AG09319 (cell line): ENCODE measurements at regions not wholly inside any gene's neighbourhood (a gene's known extent, or its start where the extent isn't known, plus 50 kb on each side); places are given as distances from the start of the nearest gene placed in this dataset.
"Not testable (repeated sequence)": the region's sequence is repeated elsewhere in the genome, so short reads cannot be mapped to it uniquely, and the experiment has no call there.

ENCODE experiments used
- DNase-seq: peaks from one replicate; pipeline ENCODE4 v3.0.0-alpha.2; 2010; ENCODE audit warnings: low read depth; ENCODE audit errors: extremely low read depth
- CTCF ChIP-seq: IDR thresholded peaks from 2 replicates; pipeline ENCODE4 v1.5.1; 2011; ENCODE audit warnings: low read depth, mild to moderate bottlenecking, inconsistent platforms, low read length, moderate library complexity

GRCh38 chr1:234792221-234792864 lies 182.4 kb upstream of the IRF2BP2 start:
- not testable (repeated sequence) for DNase-seq

GRCh38 chr1:234791615-234792014 lies 181.6 kb upstream of the IRF2BP2 start:
- DNase-seq = not testable (repeated sequence)

GRCh38 chr1:234790333-234790732 lies 180.4 kb upstream of the IRF2BP2 start:
- not testable (repeated sequence) for DNase-seq

- not testable (repeated sequence) for DNase-seq
Measured at GRCh38 chr1:234787011-234787584, 177.1 kb upstream of the IRF2BP2 start.

GRCh38 chr1:234785922-234786321 lies 175.9 kb upstream of the IRF2BP2 start:
- DNase-seq = not testable (repeated sequence)

GRCh38 chr1:234785471-234785919 lies 175.5 kb upstream of the IRF2BP2 start:
- DNase-seq = not testable (repeated sequence)

GRCh38 chr1:234784108-234784507 lies 174.1 kb upstream of the IRF2BP2 start:
- DNase-seq = not testable (repeated sequence)

- DNase-seq = no peak
- TF ChIP-seq CTCF = no peak
Measured at GRCh38 chr1:234782791-234783190, 172.8 kb upstream of the IRF2BP2 start.

- DNase-seq = no peak
- no peak for TF ChIP-seq CTCF
Measured at GRCh38 chr1:234782105-234782751, 172.2 kb upstream of the IRF2BP2 start.

GRCh38 chr1:234781241-234782065 lies 171.5 kb upstream of the IRF2BP2 start:
- no peak for DNase-seq

More at GRCh38 chr1:234781241-234782065, 171.5 kb upstream of the IRF2BP2 start:
- no peak for TF ChIP-seq CTCF
